ENCODE measurements at regions not wholly inside any gene's neighbourhood (a gene's known extent, or its start where the extent isn't known, plus 50 kb on each side); places are given as distances from the start of the nearest gene placed in this dataset.

DNA sequence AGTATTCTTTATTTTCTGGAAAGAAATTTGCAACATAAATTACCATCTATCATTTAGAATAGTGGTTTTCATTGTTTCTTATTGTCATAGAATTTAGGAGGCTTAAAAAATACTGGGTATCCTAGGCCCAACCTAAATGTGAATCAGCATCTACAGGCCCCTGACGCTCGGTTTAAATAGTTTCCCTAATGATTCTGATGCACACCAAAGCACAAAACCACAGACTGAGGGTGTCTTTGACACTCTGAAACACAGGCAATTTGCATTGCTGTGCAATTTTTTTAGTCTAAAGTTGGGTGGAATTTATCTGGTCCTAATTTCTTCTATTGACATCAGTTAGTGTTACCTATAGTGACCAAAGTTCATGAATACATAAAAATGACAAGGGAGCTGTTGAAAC, 87.6 kb upstream of the SSTR1 start:
- TF ChIP-seq CTCF (IDR thresholded peaks at IDR 0.05) = no peak
- ATAC-seq (no peak), FAIRE-seq (no peak), DNase-seq (no peak)
- WGBS, 2 donors = 85 to 93% methylated on average over 2 of the region's 2 CpGs
- no peaks in the 10 kb centered on the region for H3K27me3 ChIP-seq
- no peaks in the 10 kb centered on the region for H3K36me3 ChIP-seq
- H3K4me1 ChIP-seq = no peaks in the 10 kb centered on the region
- no peak overlapping the region for H3K4me3 ChIP-seq
- intact Hi-C loops (cut with DNase I) = no loop called here
- H3K9me3 ChIP-seq = no peaks in the 10 kb centered on the region
- no peak overlapping the region for H3K27ac ChIP-seq

- no peak for FAIRE-seq
- WGBS, 2 donors = 67 to 75% methylated on average over 4 of the region's 4 CpGs
These were observed 86.2 kb upstream of the SSTR1 start for GRCh38 chr14:38121320-38122020.

GRCh38 chr14:38122241-38122640, 85.5 kb upstream of the SSTR1 start:
- FAIRE-seq (no peak), ATAC-seq (no peak), DNase-seq (no peak)
- Histone ChIP-seq H3K9me3 (no peaks in the 10 kb centered on the region), H3K4me1 (no peaks in the 10 kb centered on the region), H3K36me3 (no peaks in the 10 kb centered on the region), H3K27ac (no peak overlapping the region), H3K27me3 (no peaks in the 10 kb centered on the region), H3K4me3 (no peak overlapping the region)
- 77 to 83% methylated on average over 5 of the region's 5 CpGs for WGBS, 2 donors
- intact Hi-C loops (cut with DNase I) = no loop called here
- no peak for TF ChIP-seq CTCF (IDR thresholded peaks at IDR 0.05)

More at GRCh38 chr14:38121320-38122020, 86.2 kb upstream of the SSTR1 start:
- no peaks in the 10 kb centered on the region for H3K4me1 ChIP-seq
- H3K9me3 ChIP-seq = no peaks in the 10 kb centered on the region
- H3K27ac ChIP-seq = no peak overlapping the region
- intact Hi-C loops (cut with DNase I) = no loop called here
- no peak overlapping the region for H3K4me3 ChIP-seq
- no peak for TF ChIP-seq CTCF (IDR thresholded peaks at IDR 0.05)
- no peaks in the 10 kb centered on the region for H3K27me3 ChIP-seq
- H3K36me3 ChIP-seq = no peaks in the 10 kb centered on the region
- DNase-seq = no peak
- ATAC-seq = no peak

- H3K27ac ChIP-seq = no peak overlapping the region
These were observed 83.2 kb upstream of the SSTR1 start for GRCh38 chr14:38124506-38124905.

More at GRCh38 chr14:38124506-38124905, 83.2 kb upstream of the SSTR1 start:
- ATAC-seq = no peak
- Histone ChIP-seq H3K9me3 (no peaks in the 10 kb centered on the region), H3K4me1 (no peaks in the 10 kb centered on the region), H3K27me3 (no peaks in the 10 kb centered on the region), H3K36me3 (no peaks in the 10 kb centered on the region), H3K4me3 (no peak overlapping the region)
- intact Hi-C loops (cut with DNase I) = no loop called here
- no peak for TF ChIP-seq CTCF (IDR thresholded peaks at IDR 0.05)
- DNase-seq = no peak
- no peak for FAIRE-seq
- whole genome bisulfite sequencing, 2 donors = 30 to 31% methylated on average over 3 of the region's 3 CpGs
